ENCODE measurements at regions not wholly inside any gene's neighbourhood (a gene's known extent, or its start where the extent isn't known, plus 50 kb on each side); places are given as distances from the start of the nearest gene placed in this dataset.

- DNase-seq (ENCODE audit: low spot score), result no peak
- intact Hi-C loops (cut with DNase I), result no loop called here
- H3K4me1 ChIP-seq (replicated peaks), result no peaks in the 10 kb centered on the region
- 39% methylated on average over 2 of the region's 2 CpGs for WGBS
- H3K9me3 ChIP-seq, result no peaks in the 10 kb centered on the region
- no peaks in the 10 kb centered on the region for H3K36me3 ChIP-seq
- H3K27me3 ChIP-seq (replicated peaks; ENCODE audit: insufficient read depth), result no peaks in the 10 kb centered on the region
- no peak overlapping the region for H3K27ac ChIP-seq
- no peak overlapping the region for H3K4me3 ChIP-seq
- TF ChIP-seq POLR2AphosphoS5 (IDR thresholded peaks at IDR 0.05), result no peak
- no peak for TF ChIP-seq CTCF (IDR thresholded peaks at IDR 0.05)
- no peak for TF ChIP-seq POLR2A (IDR thresholded peaks at IDR 0.05)
These were observed 538.3 kb downstream of the EDEM1 start for GRCh38 chr3:5725801-5726200.

- no peak overlapping the region for H3K27ac ChIP-seq
- no peaks in the 10 kb centered on the region for H3K4me1 ChIP-seq (replicated peaks)
- no peak for TF ChIP-seq CTCF (IDR thresholded peaks at IDR 0.05)
- TF ChIP-seq POLR2AphosphoS5 (IDR thresholded peaks at IDR 0.05), result no peak
- no peak for TF ChIP-seq POLR2A (IDR thresholded peaks at IDR 0.05)
- intact Hi-C loops (cut with DNase I), result no loop called here
- no peaks in the 10 kb centered on the region for H3K36me3 ChIP-seq
- H3K27me3 ChIP-seq (replicated peaks; ENCODE audit: insufficient read depth), result no peaks in the 10 kb centered on the region
- H3K9me3 ChIP-seq, result no peaks in the 10 kb centered on the region
- H3K4me3 ChIP-seq, result no peak overlapping the region
- no peak for DNase-seq (ENCODE audit: low spot score)
- WGBS, result 74% methylated on average over 5 of the region's 5 CpGs
These were observed 539.1 kb downstream of the EDEM1 start for GRCh38 chr3:5726621-5727020.

GRCh38 chr3:5727743-5728484 lies 540.4 kb downstream of the EDEM1 start:
- Histone ChIP-seq H3K4me1 (replicated peaks) (no peaks in the 10 kb centered on the region), H3K27ac (no peak overlapping the region), H3K36me3 (no peaks in the 10 kb centered on the region), H3K9me3 (no peaks in the 10 kb centered on the region), H3K4me3 (no peak overlapping the region), H3K27me3 (replicated peaks; ENCODE audit: insufficient read depth) (no peaks in the 10 kb centered on the region)
- DNase-seq (ENCODE audit: low spot score), result no peak
- 89% methylated on average over 10 of the region's 10 CpGs for WGBS
- intact Hi-C loops (cut with DNase I), result no loop called here
- no peak for TF ChIP-seq CTCF (IDR thresholded peaks at IDR 0.05)
- no peak for TF ChIP-seq POLR2AphosphoS5 (IDR thresholded peaks at IDR 0.05)
- no peak for TF ChIP-seq POLR2A (IDR thresholded peaks at IDR 0.05)

- Histone ChIP-seq H3K27ac (no peak overlapping the region), H3K4me1 (replicated peaks) (no peaks in the 10 kb centered on the region), H3K36me3 (no peaks in the 10 kb centered on the region), H3K4me3 (no peak overlapping the region), H3K9me3 (no peaks in the 10 kb centered on the region), H3K27me3 (replicated peaks; ENCODE audit: insufficient read depth) (no peaks in the 10 kb centered on the region)
- 83% methylated on average over 4 of the region's 4 CpGs for WGBS
- TF ChIP-seq POLR2A (IDR thresholded peaks at IDR 0.05), result no peak
- no peak for TF ChIP-seq POLR2AphosphoS5 (IDR thresholded peaks at IDR 0.05)
- TF ChIP-seq CTCF (IDR thresholded peaks at IDR 0.05), result no peak
- DNase-seq (ENCODE audit: low spot score), result no peak
- intact Hi-C loops (cut with DNase I), result no loop called here
These were observed 542.3 kb downstream of the EDEM1 start for GRCh38 chr3:5729852-5730251.

GRCh38 chr3:5731100-5731499 lies 543.6 kb downstream of the EDEM1 start:
- no peaks in the 10 kb centered on the region for H3K27me3 ChIP-seq (replicated peaks; ENCODE audit: insufficient read depth)
- no peak overlapping the region for H3K4me3 ChIP-seq
- 72% methylated on average over 2 of the region's 2 CpGs for WGBS
- no peak for DNase-seq (ENCODE audit: low spot score)
- H3K36me3 ChIP-seq, result no peaks in the 10 kb centered on the region
- H3K4me1 ChIP-seq (replicated peaks), result no peaks in the 10 kb centered on the region
- H3K9me3 ChIP-seq, result no peaks in the 10 kb centered on the region
- intact Hi-C loops (cut with DNase I), result no loop called here
- H3K27ac ChIP-seq, result no peak overlapping the region
- TF ChIP-seq POLR2A (IDR thresholded peaks at IDR 0.05), result no peak
- no peak for TF ChIP-seq CTCF (IDR thresholded peaks at IDR 0.05)
- TF ChIP-seq POLR2AphosphoS5 (IDR thresholded peaks at IDR 0.05), result no peak

All from prostate gland (tissue), 2 donors.